ENCODE measurements at regions not wholly inside any gene's neighbourhood (a gene's known extent, or its start where the extent isn't known, plus 50 kb on each side); places are given as distances from the start of the nearest gene placed in this dataset.

GRCh38 chr5:104998572-104998971, 1436.0 kb upstream of the NUDT12 start:
- Mint-ChIP-seq H3K27me3 (no peaks in the 10 kb centered on the region), H3K4me3 (no peak overlapping the region), H3K27ac (no peak overlapping the region), H3K36me3 (no peaks in the 10 kb centered on the region), H3K4me1 (ENCODE audit: low read depth) (no peaks in the 10 kb centered on the region), H3K9me3 (peaks cover 12% of the 10 kb centered on the region)
- no peak for DNase-seq
- CTCF ChIA-PET, result no interaction called here
- intact Hi-C loops (cut with micrococcal nuclease), result no loop called here
- POLR2A ChIA-PET, result no interaction called here

GRCh38 chr5:104998169-104998568, 1435.6 kb upstream of the NUDT12 start:
- H3K4me1 Mint-ChIP-seq (ENCODE audit: low read depth), result no peaks in the 10 kb centered on the region

GRCh38 chr5:104987074-104987473, 1424.5 kb upstream of the NUDT12 start:
- no peak for DNase-seq
- POLR2A ChIA-PET, result no interaction called here

More at GRCh38 chr5:104998169-104998568, 1435.6 kb upstream of the NUDT12 start:
- Mint-ChIP-seq H3K27ac (no peak overlapping the region), H3K27me3 (no peaks in the 10 kb centered on the region), H3K4me3 (no peak overlapping the region), H3K9me3 (peaks cover 11% of the 10 kb centered on the region), H3K36me3 (no peaks in the 10 kb centered on the region)
- ChIA-PET POLR2A (no interaction called here), CTCF (no interaction called here)
- intact Hi-C loops (cut with micrococcal nuclease), result no loop called here
- no peak for DNase-seq

GRCh38 chr5:104977529-104977928, 1414.9 kb upstream of the NUDT12 start:
- no peak overlapping the region for H3K4me3 Mint-ChIP-seq
- H3K4me1 Mint-ChIP-seq (ENCODE audit: low read depth), result no peaks in the 10 kb centered on the region
- no peaks in the 10 kb centered on the region for H3K36me3 Mint-ChIP-seq
- DNase-seq, result no peak
- ChIA-PET POLR2A (no interaction called here), CTCF (no interaction called here)
- no peak overlapping the region for H3K27ac Mint-ChIP-seq
- no peaks in the 10 kb centered on the region for H3K27me3 Mint-ChIP-seq
- intact Hi-C loops (cut with micrococcal nuclease), result no loop called here
- peaks cover 17% of the 10 kb centered on the region for H3K9me3 Mint-ChIP-seq

More at GRCh38 chr5:104987074-104987473, 1424.5 kb upstream of the NUDT12 start:
- intact Hi-C loops (cut with micrococcal nuclease), result no loop called here
- H3K4me1 Mint-ChIP-seq (ENCODE audit: low read depth), result no peaks in the 10 kb centered on the region
- peaks cover 31% of the 10 kb centered on the region for H3K9me3 Mint-ChIP-seq
- H3K4me3 Mint-ChIP-seq, result no peak overlapping the region
- CTCF ChIA-PET, result interaction anchor here (0.6 kb wide), 1 partner anchor 460 kb away, joined by 3 read pairs; no protein-coding TSS in a partner anchor
- no peak overlapping the region for H3K27ac Mint-ChIP-seq
- no peaks in the 10 kb centered on the region for H3K27me3 Mint-ChIP-seq
- no peaks in the 10 kb centered on the region for H3K36me3 Mint-ChIP-seq

- ChIA-PET CTCF (no interaction called here), POLR2A (no interaction called here)
- no peaks in the 10 kb centered on the region for H3K4me1 Mint-ChIP-seq (ENCODE audit: low read depth)
- H3K27me3 Mint-ChIP-seq, result no peaks in the 10 kb centered on the region
- no peaks in the 10 kb centered on the region for H3K36me3 Mint-ChIP-seq
- intact Hi-C loops (cut with micrococcal nuclease), result no loop called here
- H3K9me3 Mint-ChIP-seq, result peaks cover 5% of the 10 kb centered on the region
- no peak overlapping the region for H3K4me3 Mint-ChIP-seq
- H3K27ac Mint-ChIP-seq, result no peak overlapping the region
- no peak for DNase-seq
Measured at GRCh38 chr5:104967806-104968410, 1405.3 kb upstream of the NUDT12 start.

- ChIA-PET POLR2A (no interaction called here), CTCF (no interaction called here)
- no peak for DNase-seq
- no peak overlapping the region for H3K27ac Mint-ChIP-seq
- no peaks in the 10 kb centered on the region for H3K36me3 Mint-ChIP-seq
- H3K4me3 Mint-ChIP-seq, result no peak overlapping the region
- no peaks in the 10 kb centered on the region for H3K4me1 Mint-ChIP-seq (ENCODE audit: low read depth)
- H3K9me3 Mint-ChIP-seq, result peaks cover 9% of the 10 kb centered on the region
- intact Hi-C loops (cut with micrococcal nuclease), result no loop called here
- no peaks in the 10 kb centered on the region for H3K27me3 Mint-ChIP-seq
Measured at GRCh38 chr5:104965006-104965405, 1402.4 kb upstream of the NUDT12 start.

- no peaks in the 10 kb centered on the region for H3K27me3 Mint-ChIP-seq
- H3K9me3 Mint-ChIP-seq, result peaks cover 27% of the 10 kb centered on the region
- ChIA-PET CTCF (no interaction called here), POLR2A (no interaction called here)
- H3K4me3 Mint-ChIP-seq, result no peak overlapping the region
- H3K27ac Mint-ChIP-seq, result no peak overlapping the region
- H3K4me1 Mint-ChIP-seq (ENCODE audit: low read depth), result no peaks in the 10 kb centered on the region
- no peak for DNase-seq
- intact Hi-C loops (cut with micrococcal nuclease), result no loop called here
- H3K36me3 Mint-ChIP-seq, result no peaks in the 10 kb centered on the region
Measured at GRCh38 chr5:104955479-104955878, 1392.9 kb upstream of the NUDT12 start.

GRCh38 chr5:104952876-104953275, 1390.3 kb upstream of the NUDT12 start:
- no peak for DNase-seq
- Mint-ChIP-seq H3K36me3 (no peaks in the 10 kb centered on the region), H3K4me1 (ENCODE audit: low read depth) (no peaks in the 10 kb centered on the region), H3K4me3 (no peak overlapping the region), H3K27me3 (no peaks in the 10 kb centered on the region), H3K27ac (no peak overlapping the region), H3K9me3 (peaks cover 22% of the 10 kb centered on the region)
- POLR2A ChIA-PET, result no interaction called here
- CTCF ChIA-PET, result no interaction called here
- intact Hi-C loops (cut with micrococcal nuclease), result no loop called here

GRCh38 chr5:104951829-104952228, 1389.2 kb upstream of the NUDT12 start:
- DNase-seq, result no peak
- Mint-ChIP-seq H3K36me3 (no peaks in the 10 kb centered on the region), H3K27me3 (no peaks in the 10 kb centered on the region), H3K9me3 (peaks cover 14% of the 10 kb centered on the region), H3K4me1 (ENCODE audit: low read depth) (no peaks in the 10 kb centered on the region), H3K4me3 (no peak overlapping the region), H3K27ac (no peak overlapping the region)
- CTCF ChIA-PET, result no interaction called here
- intact Hi-C loops (cut with micrococcal nuclease), result no loop called here
- POLR2A ChIA-PET, result no interaction called here

- Mint-ChIP-seq H3K4me3 (no peak overlapping the region), H3K4me1 (ENCODE audit: low read depth) (no peaks in the 10 kb centered on the region), H3K36me3 (no peaks in the 10 kb centered on the region), H3K9me3 (peaks cover 15% of the 10 kb centered on the region), H3K27ac (no peak overlapping the region), H3K27me3 (no peaks in the 10 kb centered on the region)
- intact Hi-C loops (cut with micrococcal nuclease), result no loop called here
- CTCF ChIA-PET, result no interaction called here
- no peak for DNase-seq
- POLR2A ChIA-PET, result no interaction called here
Measured at GRCh38 chr5:104947076-104947475, 1384.5 kb upstream of the NUDT12 start.

- ChIA-PET POLR2A (no interaction called here), CTCF (no interaction called here)
- no peaks in the 10 kb centered on the region for H3K4me1 Mint-ChIP-seq (ENCODE audit: low read depth)
- H3K9me3 Mint-ChIP-seq, result peaks cover 9% of the 10 kb centered on the region
- no peak for DNase-seq
- H3K27me3 Mint-ChIP-seq, result no peaks in the 10 kb centered on the region
- H3K27ac Mint-ChIP-seq, result no peak overlapping the region
- H3K4me3 Mint-ChIP-seq, result no peak overlapping the region
- intact Hi-C loops (cut with micrococcal nuclease), result no loop called here
- H3K36me3 Mint-ChIP-seq, result no peaks in the 10 kb centered on the region
Measured at GRCh38 chr5:104942735-104943134, 1380.1 kb upstream of the NUDT12 start.

- no peak overlapping the region for H3K4me3 Mint-ChIP-seq
- ChIA-PET POLR2A (no interaction called here), CTCF (no interaction called here)
- no peak for DNase-seq
- no peak overlapping the region for H3K27ac Mint-ChIP-seq
- intact Hi-C loops (cut with micrococcal nuclease), result no loop called here
- H3K9me3 Mint-ChIP-seq, result peaks cover 3% of the 10 kb centered on the region
- no peaks in the 10 kb centered on the region for H3K27me3 Mint-ChIP-seq
- no peaks in the 10 kb centered on the region for H3K36me3 Mint-ChIP-seq
- H3K4me1 Mint-ChIP-seq (ENCODE audit: low read depth), result no peaks in the 10 kb centered on the region
Measured at GRCh38 chr5:104941030-104941645, 1378.5 kb upstream of the NUDT12 start.

GRCh38 chr5:104937598-104937997, 1375.0 kb upstream of the NUDT12 start:
- DNase-seq, result no peak
- peaks cover 6% of the 10 kb centered on the region for H3K9me3 Mint-ChIP-seq
- H3K4me3 Mint-ChIP-seq, result no peak overlapping the region
- H3K36me3 Mint-ChIP-seq, result no peaks in the 10 kb centered on the region
- intact Hi-C loops (cut with micrococcal nuclease), result no loop called here
- no peaks in the 10 kb centered on the region for H3K27me3 Mint-ChIP-seq
- no peaks in the 10 kb centered on the region for H3K4me1 Mint-ChIP-seq (ENCODE audit: low read depth)
- ChIA-PET POLR2A (no interaction called here), CTCF (no interaction called here)
- H3K27ac Mint-ChIP-seq, result no peak overlapping the region

All from activated CD4-positive, alpha-beta memory T cell treated with anti-CD3 and anti-CD28 coated beads for 36 hours (primary cell).